ENCODE measurements at regions not wholly inside any gene's neighbourhood (a gene's known extent, or its start where the extent isn't known, plus 50 kb on each side); places are given as distances from the start of the nearest gene placed in this dataset.

DNA sequence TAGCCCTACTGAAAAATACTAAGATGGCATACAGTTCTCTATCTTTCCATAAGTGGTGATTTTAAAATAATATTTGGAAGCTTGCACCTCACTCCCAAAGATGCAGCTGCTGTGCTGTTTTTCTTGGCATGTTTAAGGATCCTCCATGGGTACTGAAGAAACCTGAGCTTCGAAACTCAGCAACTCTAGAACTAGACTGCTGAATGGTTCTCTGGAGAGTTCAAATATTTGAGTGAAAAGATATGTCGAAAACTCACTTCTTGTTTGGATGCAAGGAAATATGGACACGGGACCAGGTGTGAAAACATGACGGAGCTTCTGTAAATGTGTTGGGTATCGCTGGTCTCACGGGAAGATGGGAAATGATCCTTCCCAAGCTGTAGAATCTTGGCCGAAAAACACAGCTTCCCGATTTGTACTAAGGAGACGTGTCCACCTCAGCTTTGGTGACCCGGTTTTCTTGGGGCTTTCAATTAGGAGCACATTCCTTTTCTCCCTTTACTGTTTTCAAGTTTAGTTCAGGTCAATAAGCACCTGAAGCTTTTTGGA lies 543.8 kb upstream of the NRP1 start:
- H3K4me3 ChIP-seq (ENCODE audit: low read length), result no peak overlapping the region
- H3K27ac ChIP-seq (ENCODE audit: low read depth, low read length), result no peak overlapping the region
- no peaks in the 10 kb centered on the region for H3F3A ChIP-seq (ENCODE audit: control insufficient read depth, insufficient read depth)
- H3K4me2 ChIP-seq (ENCODE audit: low read length), result no peak overlapping the region
- no peaks in the 10 kb centered on the region for H3K79me2 ChIP-seq (ENCODE audit: control insufficient read depth, low read length)
- no peaks in the 10 kb centered on the region for H3K9me3 ChIP-seq (ENCODE audit: control insufficient read depth, insufficient read depth, low read length)
- TF ChIP-seq CTCF (IDR thresholded peaks at IDR 0.05; ENCODE audit: low read depth, low read length, poor library complexity, severe bottlenecking), result no peak
- TF ChIP-seq EZH2phosphoT487 (IDR thresholded peaks at IDR 0.05; ENCODE audit: borderline replicate concordance, low read length), result no peak
- H3K9me2 ChIP-seq (replicated peaks; ENCODE audit: control insufficient read depth, low read length), result no peaks in the 10 kb centered on the region
- no peaks in the 10 kb centered on the region for H3K4me1 ChIP-seq (ENCODE audit: control insufficient read depth, low read length)
- no peaks in the 10 kb centered on the region for H4K20me1 ChIP-seq (ENCODE audit: control insufficient read depth, insufficient read depth, low read depth, low read length)
- H3K27me3 ChIP-seq (ENCODE audit: control insufficient read depth, low read length), result no peaks in the 10 kb centered on the region
- no peaks in the 10 kb centered on the region for H3K36me3 ChIP-seq (ENCODE audit: control insufficient read depth, low read length)

DNA sequence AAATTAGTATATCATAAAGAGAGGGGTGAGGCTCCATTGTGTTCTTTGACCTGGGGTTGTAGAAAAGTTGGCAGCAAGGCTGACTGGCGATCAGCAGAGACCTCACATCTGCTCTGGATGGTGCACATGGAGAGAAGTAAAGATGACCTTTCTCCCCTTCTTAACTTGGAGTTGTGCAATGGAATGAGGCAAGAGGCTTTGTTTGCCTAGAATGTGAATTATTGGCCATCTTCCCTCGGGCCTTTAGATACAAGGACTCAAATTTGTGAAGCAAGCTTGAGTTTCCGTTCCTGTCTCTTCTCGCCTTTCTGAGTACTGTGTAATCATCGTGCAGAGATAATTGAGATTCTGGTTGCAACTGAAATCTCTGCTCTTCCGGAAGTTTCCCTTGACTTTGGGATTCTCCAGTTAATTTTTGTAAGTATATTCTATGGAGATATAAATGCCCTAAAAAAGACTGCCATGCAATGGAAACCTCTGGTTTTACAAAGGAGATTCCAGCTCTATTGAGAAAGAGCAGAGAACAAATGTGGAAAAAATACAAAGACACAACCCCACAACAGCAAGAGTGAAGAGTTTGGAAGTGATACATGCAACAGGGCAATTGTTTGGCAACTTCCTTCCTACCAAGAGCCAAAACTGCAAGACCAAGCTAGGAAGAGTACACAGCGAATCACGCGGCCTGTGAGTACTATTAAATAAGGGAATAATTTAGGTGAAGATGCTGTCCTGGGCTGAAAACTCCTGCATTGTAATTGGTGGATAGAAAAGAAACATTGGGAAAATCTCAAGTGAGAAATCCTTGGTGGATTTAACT lies 542.3 kb upstream of the NRP1 start:
- H3F3A ChIP-seq (ENCODE audit: control insufficient read depth, insufficient read depth), result no peaks in the 10 kb centered on the region
- no peaks in the 10 kb centered on the region for H3K9me2 ChIP-seq (replicated peaks; ENCODE audit: control insufficient read depth, low read length)
- no peaks in the 10 kb centered on the region for H3K36me3 ChIP-seq (ENCODE audit: control insufficient read depth, low read length)
- H4K20me1 ChIP-seq (ENCODE audit: control insufficient read depth, insufficient read depth, low read depth, low read length), result no peaks in the 10 kb centered on the region
- H3K9me3 ChIP-seq (ENCODE audit: control insufficient read depth, insufficient read depth, low read length), result no peaks in the 10 kb centered on the region
- H3K4me1 ChIP-seq (ENCODE audit: control insufficient read depth, low read length), result no peaks in the 10 kb centered on the region
- no peak overlapping the region for H3K27ac ChIP-seq (ENCODE audit: low read depth, low read length)
- TF ChIP-seq EZH2phosphoT487 (IDR thresholded peaks at IDR 0.05; ENCODE audit: borderline replicate concordance, low read length) (no peak), CTCF (IDR thresholded peaks at IDR 0.05; ENCODE audit: low read depth, low read length, poor library complexity, severe bottlenecking) (no peak)
- H3K4me2 ChIP-seq (ENCODE audit: low read length), result no peak overlapping the region
- no peaks in the 10 kb centered on the region for H3K79me2 ChIP-seq (ENCODE audit: control insufficient read depth, low read length)
- H3K27me3 ChIP-seq (ENCODE audit: control insufficient read depth, low read length), result no peaks in the 10 kb centered on the region
- no peak overlapping the region for H3K4me3 ChIP-seq (ENCODE audit: low read length)

GRCh38 chr10:33875924-33876583 lies 541.6 kb upstream of the NRP1 start:
- no peaks in the 10 kb centered on the region for H3K79me2 ChIP-seq (ENCODE audit: control insufficient read depth, low read length)
- TF ChIP-seq CTCF (IDR thresholded peaks at IDR 0.05; ENCODE audit: low read depth, low read length, poor library complexity, severe bottlenecking), result no peak
- no peak for TF ChIP-seq EZH2phosphoT487 (IDR thresholded peaks at IDR 0.05; ENCODE audit: borderline replicate concordance, low read length)
- no peaks in the 10 kb centered on the region for H3F3A ChIP-seq (ENCODE audit: control insufficient read depth, insufficient read depth)
- no peak overlapping the region for H3K4me2 ChIP-seq (ENCODE audit: low read length)
- no peaks in the 10 kb centered on the region for H3K9me3 ChIP-seq (ENCODE audit: control insufficient read depth, insufficient read depth, low read length)
- no peaks in the 10 kb centered on the region for H3K4me1 ChIP-seq (ENCODE audit: control insufficient read depth, low read length)
- H3K9me2 ChIP-seq (replicated peaks; ENCODE audit: control insufficient read depth, low read length), result no peaks in the 10 kb centered on the region
- H4K20me1 ChIP-seq (ENCODE audit: control insufficient read depth, insufficient read depth, low read depth, low read length), result no peaks in the 10 kb centered on the region
- no peaks in the 10 kb centered on the region for H3K36me3 ChIP-seq (ENCODE audit: control insufficient read depth, low read length)
- no peak overlapping the region for H3K27ac ChIP-seq (ENCODE audit: low read depth, low read length)
- no peaks in the 10 kb centered on the region for H3K27me3 ChIP-seq (ENCODE audit: control insufficient read depth, low read length)
- H3K4me3 ChIP-seq (ENCODE audit: low read length), result no peak overlapping the region
